ENCODE measurements at regions not wholly inside any gene's neighbourhood (a gene's known extent, or its start where the extent isn't known, plus 50 kb on each side); places are given as distances from the start of the nearest gene placed in this dataset.
"Not testable (repeated sequence)": the region's sequence is repeated elsewhere in the genome, so short reads cannot be mapped to it uniquely, and the experiment has no call there.

DNA sequence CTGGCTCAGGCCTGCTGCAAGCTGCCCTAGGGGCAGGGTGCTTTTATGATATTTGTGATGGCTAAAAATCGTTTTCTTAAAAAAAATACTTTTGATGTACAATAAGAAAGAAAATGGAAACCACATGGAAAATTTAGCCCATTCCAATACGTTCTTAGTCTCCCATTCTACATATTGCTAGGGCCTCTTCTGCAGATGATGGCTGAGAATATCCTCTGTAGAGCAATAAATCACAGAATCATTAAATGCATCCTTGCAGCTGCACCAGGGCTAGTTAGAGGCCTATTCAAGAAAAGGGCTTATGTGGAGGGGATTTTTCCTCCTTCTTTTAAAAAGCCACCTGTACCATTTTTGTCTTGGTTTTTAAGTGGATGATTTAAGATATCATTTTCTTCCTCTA, 97.6 kb upstream of the C1GALT1C1 start:
- DNase-seq (ENCODE audit: low read depth), result no peak
- H3K4me3 ChIP-seq (ENCODE audit: control insufficient read depth, low read depth, low read length), result no peak overlapping the region
- TF ChIP-seq, protein P1, sequence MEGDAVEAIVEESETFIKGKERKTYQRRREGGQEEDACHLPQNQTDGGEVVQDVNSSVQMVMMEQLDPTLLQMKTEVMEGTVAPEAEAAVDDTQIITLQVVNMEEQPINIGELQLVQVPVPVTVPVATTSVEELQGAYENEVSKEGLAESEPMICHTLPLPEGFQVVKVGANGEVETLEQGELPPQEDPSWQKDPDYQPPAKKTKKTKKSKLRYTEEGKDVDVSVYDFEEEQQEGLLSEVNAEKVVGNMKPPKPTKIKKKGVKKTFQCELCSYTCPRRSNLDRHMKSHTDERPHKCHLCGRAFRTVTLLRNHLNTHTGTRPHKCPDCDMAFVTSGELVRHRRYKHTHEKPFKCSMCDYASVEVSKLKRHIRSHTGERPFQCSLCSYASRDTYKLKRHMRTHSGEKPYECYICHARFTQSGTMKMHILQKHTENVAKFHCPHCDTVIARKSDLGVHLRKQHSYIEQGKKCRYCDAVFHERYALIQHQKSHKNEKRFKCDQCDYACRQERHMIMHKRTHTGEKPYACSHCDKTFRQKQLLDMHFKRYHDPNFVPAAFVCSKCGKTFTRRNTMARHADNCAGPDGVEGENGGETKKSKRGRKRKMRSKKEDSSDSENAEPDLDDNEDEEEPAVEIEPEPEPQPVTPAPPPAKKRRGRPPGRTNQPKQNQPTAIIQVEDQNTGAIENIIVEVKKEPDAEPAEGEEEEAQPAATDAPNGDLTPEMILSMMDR (IDR thresholded peaks at IDR 0.05; ENCODE audit: control insufficient read depth, insufficient read depth, low read depth, low read length, missing control alignments), result no peak

DNA sequence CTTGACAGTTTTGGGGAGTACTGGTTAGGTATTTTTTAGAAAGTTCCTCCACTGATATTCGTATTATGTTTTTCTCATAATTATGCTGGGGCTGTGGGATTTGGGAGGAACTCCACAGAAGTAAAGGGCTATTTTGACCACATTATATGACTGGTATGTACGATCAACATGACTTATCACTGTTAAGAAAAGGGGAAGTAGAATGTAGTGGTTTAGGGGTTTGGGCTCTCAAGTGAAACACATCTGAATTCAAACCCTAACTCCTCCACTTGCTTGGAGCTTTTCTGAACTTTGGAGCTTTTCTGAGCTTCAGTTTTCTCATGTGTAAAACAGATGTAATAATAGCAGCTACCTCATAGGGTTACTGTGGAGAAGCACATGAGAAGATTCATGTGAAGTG, 96.4 kb upstream of the C1GALT1C1 start:
- TF ChIP-seq, protein P1 (IDR thresholded peaks at IDR 0.05; ENCODE audit: control insufficient read depth, insufficient read depth, low read depth, low read length, missing control alignments), result no peak
- DNase-seq (ENCODE audit: low read depth), result no peak
- H3K4me3 ChIP-seq (ENCODE audit: control insufficient read depth, low read depth, low read length), result no peak overlapping the region

DNA sequence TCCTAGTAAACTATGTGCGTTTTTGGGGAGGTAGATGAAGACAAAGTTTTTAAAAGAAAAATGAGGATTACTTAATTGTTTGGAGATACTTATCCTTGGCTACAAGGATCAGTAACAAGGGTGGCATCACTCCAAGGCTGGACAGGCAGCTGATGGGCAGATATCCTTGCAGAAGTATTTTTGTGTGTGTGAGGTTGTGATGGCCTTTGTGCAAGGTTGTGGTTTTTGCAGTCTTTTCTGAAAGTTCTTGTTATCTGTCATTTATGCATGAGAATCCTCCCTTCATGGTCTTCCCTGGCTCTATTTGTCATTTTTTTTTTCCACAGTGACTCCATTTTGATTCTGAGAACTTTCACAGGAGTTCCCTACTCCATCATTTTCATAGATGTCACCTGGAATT, 96.0 kb upstream of the C1GALT1C1 start:
- TF ChIP-seq, protein P1 (IDR thresholded peaks at IDR 0.05; ENCODE audit: control insufficient read depth, insufficient read depth, low read depth, low read length, missing control alignments), result no peak
- no peak for DNase-seq (ENCODE audit: low read depth)
- no peak overlapping the region for H3K4me3 ChIP-seq (ENCODE audit: control insufficient read depth, low read depth, low read length)

DNA sequence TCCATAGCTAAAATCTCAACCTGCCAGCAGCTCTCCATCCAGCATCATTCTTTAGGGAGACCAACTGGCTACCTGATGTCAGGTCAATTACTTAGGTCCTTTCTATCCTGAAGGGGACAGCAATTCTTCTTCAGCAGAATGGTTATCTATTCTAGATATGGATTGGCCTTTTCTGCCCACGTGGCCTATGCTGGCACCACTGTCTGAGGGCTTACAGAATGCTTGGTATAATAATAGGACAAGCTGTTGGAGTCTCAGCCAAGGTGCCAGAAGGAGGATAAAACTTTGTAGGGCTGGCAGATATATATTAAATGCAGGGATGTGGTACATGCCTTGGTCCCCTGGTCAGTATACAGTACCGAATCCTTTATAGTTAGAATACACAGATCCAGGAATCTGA, 89.8 kb upstream of the C1GALT1C1 start:
- no peak overlapping the region for H3K4me3 ChIP-seq (ENCODE audit: control insufficient read depth, low read depth, low read length)
- DNase-seq (ENCODE audit: low read depth), result no peak
- TF ChIP-seq, protein P1 (IDR thresholded peaks at IDR 0.05; ENCODE audit: control insufficient read depth, insufficient read depth, low read depth, low read length, missing control alignments), result no peak

DNA sequence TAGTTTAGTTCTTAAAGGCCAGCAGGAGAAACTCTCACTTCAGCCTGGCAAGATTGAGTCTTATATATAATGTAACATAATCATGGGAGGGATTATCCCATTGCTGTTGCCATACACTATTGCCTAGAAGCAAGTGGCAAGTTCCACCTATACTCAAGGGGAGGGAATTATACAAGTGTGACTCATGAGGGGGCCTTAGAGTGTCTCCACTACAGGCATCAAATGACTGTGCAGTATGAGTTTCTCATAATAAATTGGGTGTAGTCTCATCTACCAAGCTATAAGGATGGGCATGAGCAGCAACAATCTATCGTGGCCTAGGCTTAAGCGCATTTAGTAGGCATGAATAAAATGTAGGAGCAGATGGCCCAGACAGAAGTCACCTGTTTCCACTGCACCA, 89.1 kb upstream of the C1GALT1C1 start:
- H3K4me3 ChIP-seq (ENCODE audit: control insufficient read depth, low read depth, low read length), result no peak overlapping the region
- TF ChIP-seq, protein P1 (IDR thresholded peaks at IDR 0.05; ENCODE audit: control insufficient read depth, insufficient read depth, low read depth, low read length, missing control alignments), result no peak
- DNase-seq (ENCODE audit: low read depth), result no peak

DNA sequence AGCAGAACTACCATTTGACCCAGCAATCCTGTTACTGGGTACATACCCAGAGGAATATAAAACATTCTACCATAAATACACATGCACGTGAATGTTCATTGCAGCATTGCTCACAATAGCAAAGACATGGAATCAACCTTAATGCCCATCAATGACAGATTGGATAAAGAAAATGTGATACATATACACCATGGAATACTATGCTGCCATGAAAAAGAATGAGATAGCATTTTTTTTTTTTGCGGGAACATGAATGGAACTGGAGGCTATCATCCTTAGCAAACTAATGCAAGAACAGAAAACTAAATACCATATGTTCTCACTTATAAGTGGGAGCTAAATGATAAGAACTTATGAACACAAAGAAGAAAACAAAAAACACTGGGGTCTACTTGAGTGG, 72.5 kb upstream of the C1GALT1C1 start:
- H3K4me3 ChIP-seq (ENCODE audit: control insufficient read depth, low read depth, low read length); DNase-seq (ENCODE audit: low read depth): not testable (repeated sequence)

DNA sequence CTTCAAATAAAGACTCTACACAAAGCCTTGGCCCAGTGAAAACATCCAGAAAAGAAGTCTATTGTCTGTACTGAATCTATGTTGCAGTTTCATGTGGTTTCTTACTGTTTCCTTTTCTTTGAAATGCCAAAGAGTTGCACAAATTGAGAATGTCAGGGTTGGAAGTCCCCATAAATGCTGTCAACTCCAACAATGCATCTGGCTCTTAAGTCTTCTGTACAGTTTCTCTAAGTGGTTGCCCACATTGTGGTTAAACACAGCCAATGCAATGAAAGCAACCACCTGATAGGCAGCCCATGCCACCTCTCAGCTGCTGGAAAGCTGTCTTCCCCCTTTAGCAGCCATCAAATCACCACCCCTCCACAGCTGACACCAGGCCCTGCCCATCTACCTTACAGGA, 67.2 kb upstream of the C1GALT1C1 start:
- TF ChIP-seq, protein P1 (IDR thresholded peaks at IDR 0.05; ENCODE audit: control insufficient read depth, insufficient read depth, low read depth, low read length, missing control alignments), result no peak
- DNase-seq (ENCODE audit: low read depth), result no peak
- H3K4me3 ChIP-seq (ENCODE audit: control insufficient read depth, low read depth, low read length), result no peak overlapping the region
